T47D (cell line): ENCODE measurements at regions not wholly inside any gene's neighbourhood (a gene's known extent, or its start where the extent isn't known, plus 50 kb on each side); places are given as distances from the start of the nearest gene placed in this dataset.
"Not testable (repeated sequence)": the region's sequence is repeated elsewhere in the genome, so short reads cannot be mapped to it uniquely, and the experiment has no call there.

Experiments used
- DNase-seq, 2 experiments: peaks; one replicate each; pipeline versions ENCODE4 v3.0.0 to v3.0.0-alpha.2; 2011 to 2012; ENCODE audit warnings: low read depth in 1 of 2, low spot score in 1 of 2
- JUND ChIP-seq: IDR thresholded peaks from 2 replicates; pipeline ENCODE4 v1.6.1; 2012; ENCODE audit warnings: low read depth
- in situ Hi-C: cut with HindIII; loops from 2 replicates; pipeline ENCODE4 v1.10.0; 2016; ENCODE audit warnings: low sequenced_read_pairs, low pct_unique_long_range_greater_than_20kb

- in situ Hi-C loops: no loop called here
- TF ChIP-seq JUND: no peak
- DNase-seq: no peak
Measured at GRCh38 chr13:60214213-60215055, 50.7 kb upstream of the DIAPH3 start.

GRCh38 chr13:60220072-60220471 is 56.3 kb upstream of the DIAPH3 start:
- in situ Hi-C loops: no loop called here
- TF ChIP-seq JUND: no peak
- no peak for DNase-seq

GRCh38 chr13:60221581-60221980 is 57.9 kb upstream of the DIAPH3 start:
- in situ Hi-C loops: no loop called here
- TF ChIP-seq JUND: no peak

GRCh38 chr13:60226507-60226906 is 62.8 kb upstream of the DIAPH3 start:
- DNase-seq: peak; percentile 35 to 65
- TF ChIP-seq JUND: no peak
- in situ Hi-C loops: no loop called here

More at GRCh38 chr13:60221581-60221980, 57.9 kb upstream of the DIAPH3 start:
- DNase-seq: no peak

GRCh38 chr13:60227158-60227557 is 63.4 kb upstream of the DIAPH3 start:
- in situ Hi-C loops: no loop called here
- no peak for TF ChIP-seq JUND
- DNase-seq: no peak

- TF ChIP-seq JUND: no peak
- DNase-seq: no peak
- in situ Hi-C loops: no loop called here
Measured at GRCh38 chr13:60229708-60230272, 66.1 kb upstream of the DIAPH3 start.

GRCh38 chr13:60230593-60230992 is 66.9 kb upstream of the DIAPH3 start:
- TF ChIP-seq JUND: no peak
- in situ Hi-C loops: no loop called here
- no peak for DNase-seq

GRCh38 chr13:60242043-60242595 is 78.4 kb upstream of the DIAPH3 start:
- DNase-seq: no peak
- in situ Hi-C loops: no loop called here
- TF ChIP-seq JUND: no peak

- TF ChIP-seq JUND: no peak
- in situ Hi-C loops: no loop called here
- DNase-seq: no peak
Measured at GRCh38 chr13:60244381-60244780, 80.7 kb upstream of the DIAPH3 start.

GRCh38 chr13:60251419-60251818 is 87.7 kb upstream of the DIAPH3 start:
- in situ Hi-C loops, DNase-seq: not testable (repeated sequence)

- no peak for DNase-seq
- in situ Hi-C loops: no loop called here
- no peak for TF ChIP-seq JUND
Measured at GRCh38 chr13:60258349-60258748, 94.6 kb upstream of the DIAPH3 start.

- in situ Hi-C loops: no loop called here
- no peak for TF ChIP-seq JUND
- DNase-seq: no peak
Measured at GRCh38 chr13:60260440-60260839, 96.7 kb upstream of the DIAPH3 start.
